ENCODE measurements at regions not wholly inside any gene's neighbourhood (a gene's known extent, or its start where the extent isn't known, plus 50 kb on each side); places are given as distances from the start of the nearest gene placed in this dataset.
A peak's percentile ranks its signal among the peaks of the same experiment; 100 is the strongest.

DNA sequence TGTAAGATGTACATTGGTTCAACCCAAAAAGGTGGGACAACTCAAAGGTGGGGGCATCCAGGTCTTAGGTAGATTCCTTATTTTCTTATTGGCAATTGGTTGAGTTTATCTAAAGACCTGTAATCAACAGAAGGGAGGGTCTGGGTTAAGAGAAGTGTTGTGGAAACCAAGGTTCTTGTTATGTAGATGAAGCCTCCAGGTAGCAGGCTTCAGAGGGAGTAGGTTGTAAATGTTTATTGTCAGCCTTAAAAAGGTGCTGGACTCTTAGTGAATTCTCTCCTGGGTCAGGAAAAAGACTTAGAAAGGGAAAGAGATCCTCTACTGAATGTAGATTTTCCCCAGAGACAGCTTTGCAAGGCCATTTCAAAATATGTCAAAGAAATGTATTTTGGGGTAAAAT lies 125.3 kb upstream of the NDUFV2 start:
- no peaks in the 10 kb centered on the region for H3K79me2 ChIP-seq (ENCODE audit: insufficient read depth, low read length)
- H2AFZ ChIP-seq (ENCODE audit: low read length): no peak overlapping the region
- BruUV-seq (replicated peaks): no TSS peak
- no peak overlapping the region for H3K4me2 ChIP-seq (ENCODE audit: low read depth, low read length)
- H3K36me3 ChIP-seq (replicated peaks in 1 of 2; ENCODE audit: control insufficient read depth in 1 of 2, insufficient read depth in 2 of 2, low read length in 2 of 2): no peaks in the 10 kb centered on the region
- ATAC-seq (no peak), FAIRE-seq (no peak), DNase-seq (ENCODE audit: low spot score) (no peak)
- no peaks in the 10 kb centered on the region; a peak in 1 of 5 replicates for H3K27me3 ChIP-seq (ENCODE audit: control insufficient read depth in 1 of 2, insufficient read depth in 2 of 2, low read length in 2 of 2)
- CTCF ChIA-PET (ENCODE audit: low intra/inter-chr PET ratio, low total read pairs): no interaction called here
- intact Hi-C loops (cut with micrococcal nuclease; ENCODE audit: unreplicated experiment) (no loop called here), in situ Hi-C loops (cut with HindIII; ENCODE audit: extremely low pct_ligation_motif_present, low pct_unique_long_range_greater_than_20kb) (no loop called here)
- no peak overlapping the region for H3K27ac ChIP-seq (ENCODE audit: extremely low read length, insufficient read depth, low read length)
- no peak overlapping the region for H3K4me3 ChIP-seq (replicated peaks in 1 of 3; ENCODE audit: insufficient read depth in 1 of 3, low read depth in 2 of 3, low read length in 3 of 3)
- TF ChIP-seq, protein P1, sequence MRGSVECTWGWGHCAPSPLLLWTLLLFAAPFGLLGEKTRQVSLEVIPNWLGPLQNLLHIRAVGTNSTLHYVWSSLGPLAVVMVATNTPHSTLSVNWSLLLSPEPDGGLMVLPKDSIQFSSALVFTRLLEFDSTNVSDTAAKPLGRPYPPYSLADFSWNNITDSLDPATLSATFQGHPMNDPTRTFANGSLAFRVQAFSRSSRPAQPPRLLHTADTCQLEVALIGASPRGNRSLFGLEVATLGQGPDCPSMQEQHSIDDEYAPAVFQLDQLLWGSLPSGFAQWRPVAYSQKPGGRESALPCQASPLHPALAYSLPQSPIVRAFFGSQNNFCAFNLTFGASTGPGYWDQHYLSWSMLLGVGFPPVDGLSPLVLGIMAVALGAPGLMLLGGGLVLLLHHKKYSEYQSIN (CRISPR knock-in tag; IDR thresholded peaks at IDR 0.05; ENCODE audit: borderline replicate concordance): no peak
- no peak for TF ChIP-seq NFE2L1 (CRISPR knock-in tag; IDR thresholded peaks at IDR 0.05; ENCODE audit: borderline replicate concordance)
- no peak for TF ChIP-seq PPARG (CRISPR knock-in tag; conservative IDR thresholded peaks at IDR 0.05)
- no peak for TF ChIP-seq ZNF20 (CRISPR knock-in tag; IDR thresholded peaks at IDR 0.05)
- no peak for TF ChIP-seq ZKSCAN1 (IDR thresholded peaks at IDR 0.05; ENCODE audit: low read length)
- no peak for TF ChIP-seq ZSCAN9 (CRISPR knock-in tag; IDR thresholded peaks at IDR 0.05; ENCODE audit: borderline replicate concordance)
- TF ChIP-seq ELF1 (CRISPR knock-in tag; IDR thresholded peaks at IDR 0.05): no peak
- TF ChIP-seq, protein P2, sequence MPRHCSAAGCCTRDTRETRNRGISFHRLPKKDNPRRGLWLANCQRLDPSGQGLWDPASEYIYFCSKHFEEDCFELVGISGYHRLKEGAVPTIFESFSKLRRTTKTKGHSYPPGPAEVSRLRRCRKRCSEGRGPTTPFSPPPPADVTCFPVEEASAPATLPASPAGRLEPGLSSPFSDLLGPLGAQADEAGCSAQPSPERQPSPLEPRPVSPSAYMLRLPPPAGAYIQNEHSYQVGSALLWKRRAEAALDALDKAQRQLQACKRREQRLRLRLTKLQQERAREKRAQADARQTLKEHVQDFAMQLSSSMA (CRISPR knock-in tag; IDR thresholded peaks at IDR 0.05): no peak
- no peak for TF ChIP-seq KDM1A (CRISPR knock-in tag; IDR thresholded peaks at IDR 0.05)
- POLR2A ChIA-PET: no interaction called here
- no peak overlapping the region for H3K9ac ChIP-seq (ENCODE audit: insufficient read depth, low read depth, low read length)
- H3K9me3 ChIP-seq (ENCODE audit: low read length): no peaks in the 10 kb centered on the region
- H3K4me1 ChIP-seq (ENCODE audit: insufficient read depth, low read length): peaks cover 32% of the 10 kb centered on the region
- no peaks in the 10 kb centered on the region for H4K20me1 ChIP-seq (ENCODE audit: insufficient read depth, low read length)

DNA sequence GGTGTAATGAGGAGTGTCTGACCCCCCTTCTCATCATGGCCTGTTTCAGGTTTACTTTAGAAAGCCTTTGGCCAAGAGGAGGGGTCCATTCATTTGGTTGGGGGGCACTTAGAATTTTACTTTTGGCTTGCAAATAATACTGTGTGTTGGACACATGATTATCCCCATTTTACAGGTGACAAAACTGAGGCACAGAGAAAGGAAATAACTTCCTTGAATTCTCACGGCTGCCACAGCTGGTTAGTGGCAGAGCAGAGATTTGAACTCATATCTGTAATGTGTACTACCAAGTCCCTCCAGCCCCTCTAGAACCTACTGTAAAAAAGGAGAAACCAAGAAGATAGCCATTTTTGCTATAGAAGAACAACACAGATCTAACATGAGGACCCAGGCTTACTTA lies 124.8 kb upstream of the NDUFV2 start:
- TF ChIP-seq ZNF605 (CRISPR knock-in tag; IDR thresholded peaks at IDR 0.05): no peak
- peak; percentile 53; the same call in 1 of the 2 replicates for TF ChIP-seq ZNF629 (CRISPR knock-in tag; conservative IDR thresholded peaks at IDR 0.05)
- no peaks in the 10 kb centered on the region for H4K20me1 ChIP-seq (ENCODE audit: insufficient read depth, low read length)
- no TSS peak for BruUV-seq (replicated peaks)
- ATAC-seq: no peak
- 65% methylated on average over 1 of the region's 1 CpG for WGBS (ENCODE audit: low lambda C conversion rate)
- ChIA-PET CTCF (ENCODE audit: low intra/inter-chr PET ratio, low total read pairs) (no interaction called here), POLR2A (no interaction called here)
- intact Hi-C loops (cut with micrococcal nuclease; ENCODE audit: unreplicated experiment) (no loop called here), in situ Hi-C loops (cut with HindIII; ENCODE audit: extremely low pct_ligation_motif_present, low pct_unique_long_range_greater_than_20kb) (no loop called here)
- no peaks in the 10 kb centered on the region for H3K9me3 ChIP-seq (ENCODE audit: low read length)
- H3K27me3 ChIP-seq (ENCODE audit: control insufficient read depth in 1 of 2, insufficient read depth in 2 of 2, low read length in 2 of 2): no peaks in the 10 kb centered on the region; a peak in 1 of 5 replicates
- H3K4me1 ChIP-seq (ENCODE audit: insufficient read depth, low read length): peaks cover 37% of the 10 kb centered on the region
- no peaks in the 10 kb centered on the region for H3K79me2 ChIP-seq (ENCODE audit: insufficient read depth, low read length)
- no peak overlapping the region for H2AFZ ChIP-seq (ENCODE audit: low read length)
- DNase-seq (ENCODE audit: low spot score): no peak
- H3K36me3 ChIP-seq (replicated peaks in 1 of 2; ENCODE audit: control insufficient read depth in 1 of 2, insufficient read depth in 2 of 2, low read length in 2 of 2): no peaks in the 10 kb centered on the region
- H3K4me2 ChIP-seq (ENCODE audit: low read depth, low read length): no peak overlapping the region
- FAIRE-seq: no peak
- H3K9ac ChIP-seq (ENCODE audit: insufficient read depth, low read depth, low read length): no peak overlapping the region
- no peak overlapping the region for H3K4me3 ChIP-seq (replicated peaks in 1 of 3; ENCODE audit: insufficient read depth in 1 of 3, low read depth in 2 of 3, low read length in 3 of 3)
- H3K27ac ChIP-seq (ENCODE audit: extremely low read length, insufficient read depth, low read length): no peak overlapping the region
